NCI-H1105 treated with DMSO at 0.1 percent for 48 hours (cell line): ENCODE measurements at regions not wholly inside any gene's neighbourhood (a gene's known extent, or its start where the extent isn't known, plus 50 kb on each side); places are given as distances from the start of the nearest gene placed in this dataset.

Source experiments
- DNase-seq: peaks from one replicate; lab custom pipeline; 2025; lab: John Stamatoyannopoulos, UW

DNA sequence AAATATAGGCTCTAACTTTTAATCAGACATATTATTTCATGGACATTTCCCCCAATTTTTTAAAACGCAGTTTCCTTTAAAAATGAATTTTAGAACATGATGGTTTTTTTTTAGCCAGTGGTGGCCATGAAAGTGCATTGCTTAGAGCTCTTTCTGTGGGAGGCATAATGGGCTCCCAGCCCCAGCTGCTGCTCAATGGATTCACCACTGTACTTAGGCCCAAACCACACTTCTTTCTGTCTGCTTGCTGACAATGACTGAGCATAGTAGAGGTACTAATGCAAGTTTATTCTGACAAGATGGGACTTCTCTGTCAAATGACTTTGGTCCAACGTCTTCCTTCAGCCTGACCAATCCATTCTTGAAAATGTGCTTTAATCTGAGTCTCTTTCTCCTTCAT, 400.2 kb upstream of the GRIA3 start:
- no peak for DNase-seq

DNA sequence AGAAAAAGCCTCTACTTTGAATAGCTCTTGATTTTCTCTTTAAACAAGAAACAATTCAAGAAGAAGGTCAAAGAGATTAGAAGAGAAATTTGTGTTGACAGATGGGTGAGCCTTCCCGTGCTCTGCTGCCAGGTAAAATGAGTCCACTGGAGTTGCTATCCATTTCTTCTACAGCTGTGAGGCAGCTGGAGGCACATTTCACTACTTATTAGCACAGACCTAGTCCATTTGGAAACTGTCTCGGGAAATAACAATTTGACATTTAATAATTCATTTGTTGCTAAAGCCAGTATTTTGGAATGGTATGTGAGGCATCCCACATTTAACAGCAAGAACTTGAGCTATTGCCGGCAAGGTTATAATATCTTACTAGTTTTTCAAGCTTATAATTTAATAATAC, 396.8 kb upstream of the GRIA3 start:
- no peak for DNase-seq

DNA sequence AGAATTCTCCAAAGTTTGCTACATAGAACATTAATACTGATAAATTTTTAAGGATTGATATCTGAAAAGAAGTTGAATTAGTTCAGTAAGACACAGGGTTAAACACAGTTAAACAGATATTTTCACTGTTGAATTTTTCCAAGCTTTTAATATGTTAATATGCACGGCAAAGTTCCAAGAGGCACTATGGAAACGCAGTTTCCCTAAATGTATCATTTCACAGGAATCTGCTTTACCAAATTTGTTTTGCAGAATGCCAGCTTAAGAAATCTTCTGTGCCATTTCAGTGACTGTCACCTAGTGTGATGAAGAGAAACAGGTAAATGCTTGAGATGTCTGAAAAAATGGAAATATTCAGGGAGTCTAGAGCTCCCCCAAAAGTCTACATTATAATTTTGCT, 395.9 kb upstream of the GRIA3 start:
- no peak for DNase-seq

DNA sequence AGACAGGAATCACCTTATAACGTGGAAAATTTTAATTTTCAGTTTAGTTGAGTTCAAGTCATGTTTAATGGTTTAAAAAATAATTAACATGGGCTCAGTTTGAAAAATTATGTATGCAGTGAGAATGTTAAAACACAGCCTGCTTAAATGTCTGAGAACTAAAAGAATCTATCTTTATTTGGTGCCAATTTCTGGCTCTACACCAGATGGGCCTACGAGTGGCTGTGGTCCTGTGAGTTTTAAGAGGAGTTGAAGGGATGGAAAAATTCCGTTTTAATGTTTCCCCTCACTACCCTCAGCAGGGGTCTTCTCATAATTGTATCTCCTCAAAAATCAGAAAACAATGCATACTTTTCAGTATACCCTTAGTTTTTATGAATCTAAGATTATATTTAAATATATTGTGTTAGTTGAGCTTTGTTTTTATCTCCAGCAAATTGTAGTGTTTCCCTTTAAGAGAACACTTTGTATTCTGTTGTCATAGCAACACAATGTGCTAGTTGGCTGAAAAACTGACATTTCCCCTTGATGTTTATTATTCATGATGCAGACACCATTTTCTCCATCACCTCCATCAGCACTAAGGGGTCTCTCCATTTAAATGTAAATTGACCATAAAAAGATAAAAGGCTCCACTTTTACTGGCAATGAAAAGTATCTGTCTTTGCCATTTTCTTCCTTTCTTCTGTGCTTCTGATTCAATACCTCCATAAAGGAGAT, 393.5 kb upstream of the GRIA3 start:
- DNase-seq, result no peak

DNA sequence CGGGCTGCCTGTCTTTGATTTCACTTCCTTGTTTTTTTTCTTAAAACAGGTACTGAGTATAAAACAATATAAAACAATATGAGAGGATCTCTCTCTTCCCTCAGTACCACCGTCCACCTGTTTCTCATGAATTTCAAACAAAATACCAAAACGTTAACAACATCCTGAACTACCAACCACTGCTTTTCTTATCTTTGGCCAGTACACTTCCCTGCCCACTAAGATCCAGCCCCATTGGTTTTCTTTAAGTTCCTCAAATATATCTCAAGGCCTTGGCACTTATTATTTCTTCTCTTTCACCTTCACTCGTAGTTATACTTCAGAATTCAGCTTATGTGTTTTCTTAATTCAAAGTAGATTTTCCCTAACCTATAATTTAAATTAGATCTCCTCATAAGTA, 370.2 kb upstream of the GRIA3 start:
- DNase-seq, result no peak

DNA sequence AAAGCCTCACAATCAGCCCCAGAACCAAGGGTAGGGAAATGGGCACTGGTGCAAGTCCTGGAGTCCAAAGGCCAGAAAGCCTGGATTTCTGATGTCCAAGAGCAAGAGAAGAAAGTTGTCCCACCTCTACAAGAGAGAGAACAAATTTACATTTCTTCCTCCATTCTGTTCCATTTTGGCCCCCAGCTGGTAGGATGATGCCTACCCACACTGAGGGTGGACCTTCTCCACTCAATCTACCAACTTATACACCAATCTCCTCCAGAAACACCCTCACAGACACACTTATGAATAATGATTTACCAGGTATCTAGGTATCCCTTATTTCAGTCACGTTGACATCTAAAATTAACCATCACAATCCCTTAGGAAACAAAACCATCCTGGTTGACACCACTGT, 367.8 kb upstream of the GRIA3 start:
- no peak for DNase-seq

DNA sequence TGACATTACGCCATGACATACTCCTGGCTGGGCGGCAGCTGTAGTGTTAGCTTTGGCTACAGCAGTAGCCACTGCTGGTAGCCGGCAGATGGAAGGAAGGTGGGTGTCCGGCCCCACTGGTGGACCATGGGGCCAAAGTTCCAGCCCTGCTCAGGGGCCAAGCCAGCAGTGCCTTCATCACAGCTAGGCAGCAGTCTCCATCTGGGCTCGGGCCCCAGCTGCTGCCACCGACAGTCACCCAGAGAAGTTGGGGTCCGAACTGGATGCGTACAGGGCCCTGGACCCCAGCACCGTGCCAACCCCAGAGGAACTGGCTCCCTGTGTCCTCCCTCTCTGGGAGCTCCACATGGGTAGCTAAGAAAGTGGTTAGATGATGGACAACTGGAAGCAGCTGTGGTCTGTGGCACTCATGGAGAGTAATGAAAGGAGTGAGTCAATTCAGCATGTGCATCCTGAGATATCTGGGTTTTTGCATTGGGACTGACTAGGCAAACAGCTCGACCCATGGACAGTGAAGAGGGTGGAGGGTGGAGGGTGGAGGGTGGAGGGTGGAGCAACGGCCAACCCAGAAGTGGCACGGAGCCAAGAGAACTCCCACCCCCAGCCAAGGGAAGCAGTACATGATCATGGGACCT, 366.6 kb upstream of the GRIA3 start:
- DNase-seq, result no peak

DNA sequence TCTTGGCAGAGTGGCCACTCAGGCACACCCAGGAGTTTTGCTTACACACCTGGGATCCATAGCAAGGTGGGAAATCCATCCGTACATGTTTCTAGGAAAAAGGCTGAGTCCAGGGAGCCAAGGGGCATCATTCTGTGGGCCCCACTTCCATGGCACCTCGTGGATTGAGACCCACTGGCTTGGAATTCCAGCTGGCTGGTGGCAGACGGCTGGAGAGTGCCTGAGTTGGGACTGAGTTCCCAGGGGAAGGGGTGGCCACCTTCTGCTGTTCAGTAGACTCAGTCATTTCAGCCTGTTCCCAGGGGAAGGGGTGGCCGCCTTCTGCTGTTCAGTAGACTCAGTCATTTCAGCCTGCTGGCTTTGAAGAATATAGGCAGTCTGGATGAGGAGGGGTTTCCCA, 366.0 kb upstream of the GRIA3 start:
- DNase-seq, result no peak

DNA sequence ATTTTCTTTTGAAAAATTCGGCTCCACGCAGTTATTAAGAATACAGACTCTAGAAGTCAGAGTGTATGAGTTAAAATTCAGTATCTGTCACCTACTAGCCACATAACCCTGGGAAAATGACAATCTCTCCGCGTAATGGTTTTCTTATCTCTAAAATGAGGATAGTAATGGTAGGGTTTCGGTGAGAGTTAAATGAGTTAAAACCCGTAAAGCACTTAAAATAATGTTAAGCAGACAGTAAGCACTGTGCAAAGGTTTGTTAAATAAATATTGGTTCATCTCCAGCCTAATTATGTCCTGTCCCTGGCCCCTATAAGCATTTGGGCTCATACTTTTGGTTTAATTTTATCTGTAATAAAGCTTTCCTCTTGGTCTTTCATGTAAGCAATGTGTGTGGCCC, 350.8 kb upstream of the GRIA3 start:
- DNase-seq, result no peak

DNA sequence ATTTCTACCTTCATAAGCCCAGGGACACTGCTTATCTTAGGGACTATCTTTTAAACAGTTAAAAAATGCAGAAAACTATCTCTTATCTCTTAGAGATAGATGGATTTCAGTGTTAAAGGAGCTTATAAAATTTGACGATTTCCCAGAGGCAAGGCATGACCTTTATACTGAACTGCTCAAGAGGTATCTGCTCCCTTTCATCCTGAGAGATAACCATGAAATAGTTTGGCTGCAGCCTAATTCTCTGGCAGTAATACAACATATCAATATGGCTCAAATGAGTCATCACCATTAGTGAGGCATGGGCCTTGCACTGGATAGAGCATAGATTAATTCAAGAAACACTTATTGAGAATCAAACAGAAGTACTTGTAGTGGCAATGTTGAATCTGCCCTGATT, 348.2 kb upstream of the GRIA3 start:
- DNase-seq, result no peak

DNA sequence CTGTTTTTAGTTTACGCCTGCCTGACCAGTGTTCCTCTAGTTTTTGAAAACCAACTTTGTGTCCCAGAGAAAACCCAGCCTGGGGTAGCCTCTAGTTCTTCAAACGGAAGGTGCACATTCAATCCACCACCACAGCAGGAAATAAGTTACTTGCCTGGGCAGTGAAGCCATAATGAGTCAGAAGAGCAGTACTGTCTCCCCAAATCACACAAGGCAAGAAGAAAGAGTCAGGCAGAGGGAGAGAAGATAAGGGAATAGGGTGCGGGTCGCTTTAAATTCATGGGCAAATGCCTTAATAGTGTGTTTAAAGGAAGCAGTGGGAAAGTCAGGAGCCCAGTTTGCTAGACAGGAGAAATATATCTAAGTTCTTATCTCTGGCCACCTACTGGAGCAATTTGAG, 333.8 kb upstream of the GRIA3 start:
- DNase-seq, result no peak

DNA sequence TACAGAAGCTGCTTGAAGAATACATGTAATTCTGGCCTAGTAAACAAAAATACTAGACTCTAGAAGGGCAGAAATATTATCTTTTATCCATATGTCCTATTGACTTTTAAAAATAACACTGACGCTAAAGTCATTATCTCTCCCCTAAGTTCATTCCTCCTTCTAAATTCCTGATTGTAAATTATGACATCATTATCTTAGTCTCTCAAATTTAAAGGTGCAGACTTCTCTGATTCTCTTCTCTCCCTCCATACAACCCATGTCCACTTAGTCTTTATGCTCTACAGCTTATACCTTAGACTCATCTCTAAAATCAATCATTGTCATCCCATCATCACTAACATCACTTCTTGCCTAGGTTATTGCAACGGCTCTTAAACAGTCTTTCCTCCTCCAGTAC, 327.9 kb upstream of the GRIA3 start:
- no peak for DNase-seq

DNA sequence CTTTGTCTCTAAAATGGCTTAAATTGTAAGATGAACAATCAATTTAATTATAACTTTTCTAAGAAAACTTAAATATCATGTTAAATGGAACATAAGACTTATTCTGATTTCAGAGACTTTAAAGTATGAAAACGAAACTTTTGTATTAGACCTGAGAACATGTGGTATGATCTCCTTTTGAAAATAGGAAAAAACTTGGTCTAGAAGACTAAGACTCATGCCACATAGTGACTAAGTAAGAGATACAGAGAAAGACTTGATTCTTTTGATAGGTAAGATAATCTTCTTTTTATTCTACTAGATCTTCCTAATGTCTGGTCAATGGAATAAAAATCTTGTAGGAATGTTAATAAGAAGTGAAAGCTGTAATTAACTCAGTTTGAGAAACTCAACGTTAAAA, 326.3 kb upstream of the GRIA3 start:
- DNase-seq, result no peak

DNA sequence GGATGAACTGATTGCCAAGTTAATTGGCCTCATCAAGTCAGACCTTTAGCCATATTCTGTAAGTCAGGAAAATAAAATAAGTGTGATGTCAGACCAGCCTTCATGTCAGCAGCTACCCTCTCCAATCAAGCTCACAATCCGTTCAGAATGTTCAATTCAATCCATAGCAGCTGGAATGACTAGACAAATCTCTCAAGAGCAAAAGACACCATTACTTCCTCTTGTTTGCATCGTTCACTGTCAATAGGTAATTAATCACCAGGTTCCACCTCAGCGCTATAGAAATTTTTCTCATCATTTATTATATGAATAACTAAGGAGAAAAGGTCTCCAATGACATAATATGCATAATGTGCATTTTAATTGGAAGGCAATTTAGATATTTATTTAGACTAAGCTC, 321.0 kb upstream of the GRIA3 start:
- DNase-seq, result no peak

DNA sequence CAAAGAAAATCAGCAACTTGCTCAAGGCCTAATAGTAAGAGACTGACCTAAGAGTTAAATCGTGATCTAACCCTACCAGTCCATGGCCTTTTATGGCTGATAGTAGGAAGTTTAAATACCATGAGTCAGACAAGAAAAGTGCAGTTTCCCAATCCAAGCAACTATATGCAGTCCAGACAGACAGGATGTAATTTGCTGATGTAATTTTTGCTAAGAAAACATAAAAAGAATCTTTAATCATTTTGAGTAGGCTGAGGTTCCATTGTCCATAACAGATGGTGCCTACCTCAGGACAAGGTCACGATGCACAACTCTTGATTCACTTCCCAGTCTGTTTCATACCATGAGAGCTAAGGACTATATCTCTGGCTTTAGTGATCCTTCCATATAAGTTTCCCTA, 317.5 kb upstream of the GRIA3 start:
- no peak for DNase-seq

DNA sequence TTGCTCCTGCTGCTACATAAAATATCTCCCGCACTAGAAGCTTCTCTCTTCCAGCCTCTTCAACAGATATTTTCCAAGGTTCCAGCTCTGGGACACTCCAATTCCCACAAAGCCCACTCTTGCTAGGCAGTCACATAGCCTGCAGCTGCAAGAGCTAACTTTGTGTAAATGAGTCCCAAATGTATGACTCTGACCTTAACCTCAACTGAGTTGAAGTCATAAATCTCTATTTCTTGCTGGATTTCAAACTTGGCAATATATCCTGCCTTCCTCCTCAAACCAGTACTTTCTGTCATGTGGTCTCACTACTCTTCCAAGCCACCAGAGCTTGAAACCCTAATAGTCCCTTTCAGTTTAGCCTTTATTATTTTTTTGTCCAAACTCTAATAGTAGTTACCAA, 315.4 kb upstream of the GRIA3 start:
- DNase-seq, result no peak

DNA sequence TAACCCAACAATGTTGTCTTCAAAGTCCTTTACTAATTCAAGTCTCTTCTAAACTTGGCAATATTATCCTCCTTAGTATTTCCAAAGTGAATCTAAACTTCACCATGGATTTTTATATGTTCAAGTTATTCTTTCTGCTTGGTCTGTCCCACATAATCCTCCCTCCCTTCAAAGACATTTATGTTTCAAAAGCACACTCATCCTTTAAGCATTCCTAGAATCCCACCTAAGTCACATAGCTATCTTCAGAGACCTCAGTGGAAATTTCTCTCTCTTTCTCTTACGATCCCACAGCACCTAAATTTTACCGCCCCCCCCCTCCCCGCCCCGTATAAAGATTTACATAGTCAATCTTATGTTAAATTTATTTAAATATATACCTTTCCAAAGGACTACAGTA, 314.9 kb upstream of the GRIA3 start:
- no peak for DNase-seq

DNA sequence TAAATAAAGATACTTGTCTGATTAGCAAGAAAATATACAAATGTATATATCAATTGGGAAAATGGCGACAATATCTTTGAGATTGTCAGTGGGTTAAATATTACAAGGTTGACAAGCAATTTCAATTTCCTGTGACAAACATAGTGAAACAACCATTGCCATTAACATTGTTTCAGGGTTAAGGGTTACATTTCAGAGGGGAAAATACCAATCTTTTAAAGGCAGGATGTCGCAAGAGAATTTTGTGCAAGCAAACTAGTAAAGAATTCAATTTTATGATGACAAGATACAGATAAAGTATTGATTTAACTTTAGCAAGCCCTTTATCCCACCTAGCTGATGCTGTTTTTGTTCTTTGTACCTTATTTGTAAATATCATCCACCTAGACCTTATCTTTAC, 305.8 kb upstream of the GRIA3 start:
- no peak for DNase-seq

DNA sequence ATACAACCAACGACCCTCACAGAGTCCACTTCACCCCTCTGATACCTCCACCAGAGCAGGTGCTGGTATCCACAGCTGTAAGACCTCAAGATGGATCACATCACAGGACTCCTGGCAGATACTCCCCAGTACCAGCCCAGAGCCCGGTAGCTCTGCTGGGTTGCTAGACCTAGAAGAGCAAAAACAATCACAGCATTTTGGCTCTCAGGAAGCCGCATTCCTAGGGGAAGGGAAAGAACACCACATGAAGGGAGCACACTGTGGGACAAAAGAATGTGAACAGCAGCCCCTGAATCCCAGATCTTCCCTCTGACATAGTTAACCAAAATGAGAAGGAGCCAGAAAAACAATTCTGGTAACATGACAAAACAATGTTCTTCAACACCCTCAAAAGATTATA, 303.1 kb upstream of the GRIA3 start:
- no peak for DNase-seq

DNA sequence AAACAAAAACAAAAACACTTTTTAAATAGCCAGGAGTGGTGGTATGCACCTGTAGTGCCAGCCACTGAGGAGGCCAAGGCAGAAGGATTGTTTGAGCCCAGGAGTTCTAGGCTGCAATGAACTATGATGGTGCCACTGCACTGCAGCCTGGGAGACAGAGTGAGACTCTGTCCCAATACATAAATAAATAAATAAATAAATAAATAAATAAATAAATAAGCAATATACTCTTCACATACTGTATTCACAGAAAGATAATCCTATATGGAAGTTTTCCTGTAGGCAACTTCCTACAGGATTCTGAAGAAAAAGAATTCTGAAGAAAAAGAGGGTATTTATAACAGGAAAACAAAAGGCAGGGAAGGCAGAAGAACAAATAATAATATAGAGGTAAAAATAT, 293.3 kb upstream of the GRIA3 start:
- DNase-seq, result no peak

DNA sequence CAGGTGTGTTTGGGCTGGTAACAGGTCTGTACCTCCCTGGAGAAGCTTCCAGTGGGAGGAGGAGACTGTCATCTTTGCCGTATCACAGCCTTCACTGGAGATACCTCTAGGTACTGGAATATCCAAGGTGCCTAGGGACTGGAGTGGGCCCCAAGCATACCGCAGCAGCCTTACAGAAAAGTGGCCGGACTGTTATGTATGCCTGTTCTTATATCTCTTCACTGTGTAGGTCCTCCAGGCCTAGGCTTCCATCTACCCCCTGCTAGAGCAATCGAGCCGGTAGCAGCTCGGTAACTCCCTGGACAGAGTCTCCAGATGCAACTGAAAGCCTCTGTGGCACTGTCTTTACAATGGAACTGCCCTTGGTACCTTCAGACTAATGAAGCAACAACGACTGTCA, 277.4 kb upstream of the GRIA3 start:
- DNase-seq, result no peak

DNA sequence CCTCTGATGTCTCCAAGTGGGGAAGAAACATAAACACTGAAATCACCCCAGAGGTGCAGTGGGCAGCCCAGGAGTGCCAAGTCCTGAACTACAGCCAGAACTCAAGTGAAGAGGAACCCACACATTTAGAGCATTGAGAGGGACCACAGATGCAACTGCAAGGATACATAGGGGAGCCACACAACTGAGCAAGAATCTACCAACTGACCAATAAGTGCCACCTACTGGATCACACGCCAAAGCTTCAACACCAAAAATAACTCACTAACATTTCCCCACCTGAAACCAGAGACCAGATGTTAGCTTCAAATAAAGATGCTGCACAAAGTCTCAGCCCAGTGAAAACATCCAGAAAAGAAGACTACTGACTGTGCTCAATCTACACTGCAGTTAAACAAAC, 276.7 kb upstream of the GRIA3 start:
- no peak for DNase-seq

DNA sequence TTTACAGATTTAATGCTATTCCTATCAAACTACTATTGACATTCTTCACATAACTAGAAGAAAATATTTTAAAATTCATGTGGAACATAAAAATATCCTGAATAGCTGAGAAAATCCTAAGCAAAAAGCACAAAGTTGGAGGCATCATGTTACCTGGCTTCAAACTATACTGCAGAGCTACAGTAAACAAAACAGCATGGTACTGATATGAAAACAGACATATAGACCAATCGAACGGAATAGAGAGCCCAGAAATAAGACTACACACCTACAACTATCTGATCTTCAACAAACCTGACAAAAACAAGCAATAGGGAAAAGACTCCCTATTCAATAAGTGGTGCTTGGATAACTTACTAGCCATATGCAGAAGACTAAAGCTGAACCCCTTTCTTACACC, 273.4 kb upstream of the GRIA3 start:
- DNase-seq, result no peak

DNA sequence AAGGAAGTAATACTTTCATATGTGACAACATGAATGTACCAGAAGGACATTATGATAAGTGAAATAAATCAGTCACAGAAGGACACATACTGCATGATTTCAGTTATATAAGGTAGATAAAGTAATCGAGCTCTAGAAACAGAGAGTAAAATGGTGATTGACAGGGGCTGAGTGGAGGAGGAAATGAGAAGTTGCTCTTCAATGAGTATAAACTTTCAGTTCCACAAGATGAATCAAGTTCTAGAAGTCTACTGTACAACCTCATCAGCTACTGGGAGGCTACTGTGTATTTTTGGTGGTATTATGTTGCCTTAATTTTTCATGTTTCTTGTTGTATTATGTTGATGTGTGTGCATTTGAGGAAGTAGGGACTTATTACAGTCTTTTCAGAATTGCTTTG, 270.9 kb upstream of the GRIA3 start:
- no peak for DNase-seq
